ENCODE measurements at regions not wholly inside any gene's neighbourhood (a gene's known extent, or its start where the extent isn't known, plus 50 kb on each side); places are given as distances from the start of the nearest gene placed in this dataset.

GRCh38 chr21:38984568-38984967 is 178.8 kb downstream of the ETS2 start:
- no peak for DNase-seq

DNA sequence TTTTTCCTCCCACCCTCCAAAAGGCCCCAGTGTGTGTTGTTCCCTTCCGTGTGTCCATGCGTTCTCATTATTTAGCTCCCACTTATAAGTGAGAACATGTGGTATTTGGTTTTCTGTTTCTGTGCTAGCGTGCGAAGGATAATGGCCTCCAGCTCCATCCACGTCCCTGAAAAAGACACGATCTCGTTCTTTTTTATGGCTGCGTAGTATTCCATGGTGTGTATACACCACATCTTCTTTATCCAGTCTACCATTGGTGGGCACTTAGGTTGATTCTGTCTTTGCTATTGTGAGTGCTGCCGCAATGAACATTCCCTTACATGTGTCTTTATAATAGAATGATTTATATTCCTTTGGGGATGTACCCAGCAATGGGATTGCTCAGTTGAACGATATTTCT is 177.8 kb downstream of the ETS2 start:
- no peak for DNase-seq

- DNase-seq, result no peak
These were observed 177.1 kb downstream of the ETS2 start for GRCh38 chr21:38982804-38983203.

- no peak for DNase-seq
These were observed 176.4 kb downstream of the ETS2 start for GRCh38 chr21:38982096-38982495.

DNA sequence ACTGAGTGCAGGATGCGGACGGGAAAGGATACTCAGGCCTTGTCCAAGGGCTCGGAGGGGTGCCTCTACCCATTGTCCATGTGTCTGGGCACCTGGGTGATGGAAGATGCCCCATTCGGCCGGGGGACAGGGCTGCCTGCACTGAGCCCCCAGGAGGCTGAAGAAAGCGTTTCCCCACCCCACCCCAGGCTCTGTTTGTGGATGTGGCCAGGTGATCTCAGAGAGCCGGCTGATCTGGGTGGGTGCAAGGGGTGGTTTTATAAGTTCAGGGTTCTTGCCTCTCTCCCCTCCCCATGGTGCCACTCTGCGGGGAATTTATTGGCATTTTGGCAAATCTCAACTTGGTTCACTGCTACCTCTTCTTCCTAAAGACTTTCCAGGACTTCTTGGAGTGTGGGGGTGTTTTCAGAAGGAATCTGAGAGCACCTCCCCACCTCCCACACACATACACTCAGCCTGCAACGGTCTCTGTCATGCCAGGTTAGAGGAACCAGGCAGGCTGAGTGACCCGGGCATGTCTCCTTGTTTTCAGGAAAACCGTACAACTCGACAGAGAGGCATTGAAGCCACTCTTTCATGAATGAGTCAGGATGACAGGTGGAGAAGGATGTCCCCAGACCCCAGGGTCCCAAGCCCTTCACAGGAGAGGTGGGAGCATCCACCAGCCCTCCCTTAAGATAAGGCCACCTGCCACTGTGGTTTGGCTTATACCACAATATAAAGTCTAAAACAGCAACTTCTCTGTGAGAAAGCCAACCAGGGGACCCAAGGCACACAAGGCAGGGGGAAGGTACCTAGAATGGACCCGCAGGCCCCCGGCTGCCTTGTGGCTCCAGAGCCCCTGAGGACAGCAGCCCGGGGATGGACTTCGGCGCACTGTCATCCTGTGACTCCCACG is 174.9 kb downstream of the ETS2 start:
- DNase-seq, result peak in 1 of 4 experiments; percentile 32

DNA sequence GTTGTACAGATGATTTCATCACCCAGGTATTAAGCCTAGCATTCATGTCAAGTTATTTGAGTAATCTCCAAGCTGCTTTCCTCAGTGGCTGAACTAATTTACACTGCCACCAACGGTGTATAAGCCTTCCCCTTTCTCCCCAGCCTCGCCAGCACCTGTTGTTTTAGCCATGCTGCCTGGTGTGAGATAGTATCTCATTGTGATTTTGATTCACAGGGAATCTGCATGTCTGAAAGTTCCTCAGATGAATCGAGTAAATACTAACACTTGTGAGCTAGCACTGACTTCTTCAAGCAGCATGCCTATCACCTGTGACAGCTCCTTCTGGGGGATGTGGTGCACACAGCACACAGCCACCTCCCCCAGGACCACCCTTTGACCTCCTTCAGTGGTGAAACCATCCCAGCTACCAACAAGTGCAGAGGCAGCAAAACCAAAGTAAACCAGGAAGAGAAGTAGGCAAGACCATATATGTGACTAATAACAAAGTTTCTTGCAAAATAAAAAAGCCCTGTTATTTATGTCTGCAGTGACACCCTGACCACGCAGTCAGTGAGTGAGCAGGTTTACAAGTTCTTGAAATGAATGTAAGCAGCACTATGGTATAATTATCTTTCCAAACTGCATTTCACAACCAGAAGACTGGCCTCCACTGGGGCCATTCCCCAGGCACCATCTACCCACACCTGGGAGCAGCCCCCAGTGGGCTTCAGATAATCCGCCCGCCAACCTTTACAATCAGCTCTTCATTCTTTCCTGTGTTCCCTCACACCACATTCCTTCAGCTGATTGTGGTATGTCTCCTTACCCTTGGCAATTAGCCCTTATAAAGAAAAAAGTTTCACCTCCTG is 173.8 kb downstream of the ETS2 start:
- DNase-seq, result peak; percentile 64 to 88 (median 76)

DNA sequence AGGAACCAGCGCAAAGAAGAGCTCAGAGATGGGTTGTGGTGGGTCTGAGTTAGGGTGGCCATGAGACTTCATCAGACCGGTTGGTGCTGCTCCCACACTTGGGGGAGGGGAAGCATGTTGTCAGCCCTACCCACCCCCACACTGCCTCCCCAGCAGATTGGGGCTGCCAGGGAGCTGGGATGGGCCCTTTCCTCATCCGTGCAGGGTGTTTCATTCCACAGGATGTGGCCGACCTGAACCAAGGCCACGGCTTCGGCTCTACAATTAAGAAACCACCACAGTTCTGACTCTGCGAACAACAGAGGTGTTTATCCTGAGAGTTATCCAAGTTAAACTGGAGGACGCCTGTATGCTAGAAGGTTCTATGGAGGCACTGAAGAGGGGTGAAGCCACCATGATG is 171.2 kb downstream of the ETS2 start:
- no peak for DNase-seq

DNA sequence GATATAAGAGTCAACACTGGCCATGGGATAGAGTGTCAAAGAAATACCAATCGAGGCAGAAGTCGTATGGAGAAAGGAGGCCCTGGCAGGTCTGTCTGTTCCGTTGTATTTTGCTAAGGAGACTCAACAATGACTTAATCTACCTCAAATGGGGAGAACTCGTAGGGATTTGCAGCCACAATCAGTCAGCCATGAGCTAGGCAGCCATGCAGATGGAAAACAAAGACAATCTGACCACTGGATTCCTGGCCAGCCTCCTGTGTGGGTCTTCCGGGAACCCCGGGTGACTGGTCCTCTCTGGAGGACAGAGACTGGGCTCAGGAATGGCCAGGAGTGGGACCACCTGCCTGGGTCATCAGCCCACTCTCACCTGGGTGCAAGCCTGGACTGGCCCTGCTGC is 167.8 kb downstream of the ETS2 start:
- DNase-seq, result no peak

DNA sequence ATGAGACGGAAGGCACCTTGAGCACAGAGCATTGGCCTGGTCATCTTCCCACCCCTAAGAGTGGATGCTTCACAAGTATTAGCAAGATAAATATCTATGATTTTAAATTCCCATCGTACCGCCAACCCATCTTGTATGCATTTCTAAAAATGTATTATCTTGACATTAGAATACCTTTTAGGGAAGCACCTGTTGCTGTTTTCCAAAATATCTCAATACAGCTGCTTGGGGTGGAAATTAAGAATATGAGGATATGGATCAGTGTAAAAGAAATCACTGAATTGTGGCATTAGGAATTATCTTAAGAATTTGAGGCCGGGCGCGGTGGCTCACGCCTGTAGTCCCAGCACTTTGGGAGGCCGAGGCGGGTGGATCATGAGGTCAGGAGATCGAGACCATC is 166.3 kb downstream of the ETS2 start:
- DNase-seq, result no peak

DNA sequence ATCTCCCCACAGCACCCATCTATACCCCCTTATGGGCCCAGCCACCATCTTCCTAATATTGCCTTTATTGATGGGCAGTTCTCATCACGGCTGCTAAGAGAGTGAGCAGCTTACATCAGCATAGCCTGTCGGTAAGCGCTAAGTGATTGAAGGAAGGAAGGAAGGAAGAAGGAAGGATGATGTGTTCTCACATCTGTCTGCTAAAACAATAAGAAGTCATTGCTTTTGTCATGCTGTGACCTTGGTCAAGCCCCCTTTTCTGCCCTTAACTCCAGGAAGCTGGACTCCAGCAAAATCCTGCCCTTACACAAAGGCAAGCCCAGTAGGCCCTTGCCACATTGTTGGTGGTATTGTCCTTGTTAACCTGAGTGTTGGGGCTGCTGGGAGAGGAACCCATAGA is 165.0 kb downstream of the ETS2 start:
- no peak for DNase-seq

GRCh38 chr21:38968887-38969543 is 163.3 kb downstream of the ETS2 start:
- no peak for DNase-seq

DNA sequence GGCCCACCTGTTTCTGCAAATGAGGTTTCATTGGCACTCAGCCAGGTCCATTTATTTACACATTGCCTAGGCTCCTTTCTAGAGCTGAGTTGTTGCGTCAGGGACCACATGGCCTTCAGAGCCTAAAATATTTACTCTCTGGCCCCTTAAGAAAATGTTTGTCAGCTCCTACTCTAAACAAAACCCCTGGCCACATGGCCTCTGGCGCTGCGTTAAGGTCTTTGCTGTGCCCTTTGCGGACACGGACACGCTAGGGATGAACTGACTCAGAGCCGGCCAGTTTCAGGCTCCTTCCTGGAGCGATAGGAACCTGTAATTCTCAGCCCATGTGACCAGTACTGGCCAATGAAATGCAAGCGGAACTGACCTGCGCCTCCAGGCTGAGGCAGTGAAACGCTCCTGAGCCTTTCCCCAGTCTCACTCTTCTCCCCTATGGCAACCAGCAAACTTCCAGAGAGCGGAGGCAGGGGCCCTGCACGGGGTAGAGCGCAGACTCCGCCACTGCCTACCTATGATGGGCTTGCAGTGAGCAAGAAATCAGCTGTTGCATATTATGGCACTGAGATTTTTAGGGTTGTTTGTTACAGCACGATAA is 160.3 kb downstream of the ETS2 start:
- peak in 1 of 4 experiments; percentile 10 for DNase-seq

DNA sequence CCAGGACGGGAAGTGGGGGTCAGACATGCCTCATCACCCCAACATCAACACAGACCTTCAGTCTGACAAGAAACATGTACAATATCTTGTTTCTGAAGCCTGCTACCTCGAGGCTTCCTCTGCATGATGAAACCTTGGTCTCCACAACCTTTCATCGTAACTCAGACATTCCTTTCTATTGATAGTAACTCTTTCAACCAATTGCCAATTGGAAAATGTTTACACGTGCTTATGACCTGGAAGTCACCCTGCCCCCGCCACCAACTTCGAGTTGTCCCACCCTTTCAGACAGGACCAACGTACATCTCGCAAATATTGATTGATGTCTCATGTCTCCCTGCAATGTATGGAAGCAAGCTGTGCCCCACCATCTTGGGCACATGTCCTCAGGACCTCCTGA is 159.5 kb downstream of the ETS2 start:
- no peak for DNase-seq

- no peak for DNase-seq
These were observed 157.3 kb downstream of the ETS2 start for GRCh38 chr21:38963006-38963405.

DNA sequence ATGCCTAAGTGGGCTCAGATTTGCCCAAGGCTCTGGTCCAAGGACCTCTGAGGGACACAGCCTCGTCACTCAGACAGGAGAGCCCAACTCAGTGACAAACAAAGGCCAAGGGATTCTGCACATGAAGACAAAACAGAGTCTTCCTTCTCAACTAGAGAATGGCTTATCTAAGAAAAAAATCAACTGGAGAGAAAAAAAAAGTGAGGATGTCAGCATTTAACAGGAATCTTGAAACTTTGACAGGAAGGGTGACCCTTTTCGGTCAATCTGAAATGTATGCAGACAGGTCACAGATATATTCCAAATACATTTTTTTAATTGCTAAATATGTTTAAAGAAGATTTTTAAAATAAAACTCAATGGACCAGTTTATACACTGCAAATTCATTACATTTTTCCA is 154.5 kb downstream of the ETS2 start:
- no peak for DNase-seq

- peak in 3 of 4 experiments; percentile 22 to 43 (median 24) for DNase-seq
These were observed 153.9 kb downstream of the ETS2 start for GRCh38 chr21:38959692-38960061.

DNA sequence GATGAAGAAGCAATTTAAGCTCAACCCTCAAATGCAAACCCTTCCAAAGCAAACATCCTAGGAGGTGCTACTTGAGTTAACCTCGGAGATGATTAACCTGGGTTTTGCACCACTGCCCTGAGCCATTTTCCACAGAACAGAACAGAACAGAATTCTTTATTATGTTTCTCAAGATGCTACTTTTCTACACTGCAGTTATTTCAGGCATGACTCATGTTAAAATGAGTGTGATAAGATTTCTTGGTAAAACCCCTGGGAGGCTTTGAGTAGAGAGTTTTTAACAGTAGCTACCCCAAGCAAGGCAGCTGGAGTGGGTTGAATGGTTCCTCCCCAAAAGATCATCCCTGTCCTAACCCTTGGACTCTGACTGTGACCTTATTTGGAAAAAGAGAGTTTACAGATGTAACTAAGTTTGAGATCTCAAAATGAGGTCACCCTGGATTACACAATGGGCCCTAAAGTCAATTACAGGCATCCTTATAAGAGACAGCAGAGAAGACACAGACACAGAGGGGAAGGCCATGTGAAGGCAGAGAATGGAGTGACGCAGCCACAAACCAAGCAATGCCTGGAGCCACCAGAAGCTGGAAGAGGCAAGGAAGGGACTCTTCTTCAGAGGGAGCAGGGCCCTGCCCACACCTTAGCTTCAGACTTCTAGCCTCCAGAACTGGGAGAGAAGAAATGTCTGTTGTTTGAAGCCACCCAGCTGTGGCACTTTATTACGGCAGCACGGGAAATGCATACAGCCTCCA is 153.4 kb downstream of the ETS2 start:
- peak; percentile 72 to 92 (median 82) for DNase-seq

- no peak for DNase-seq
These were observed 152.6 kb downstream of the ETS2 start for GRCh38 chr21:38958323-38958705.

GRCh38 chr21:38957575-38958322 is 152.0 kb downstream of the ETS2 start:
- no peak for DNase-seq

DNA sequence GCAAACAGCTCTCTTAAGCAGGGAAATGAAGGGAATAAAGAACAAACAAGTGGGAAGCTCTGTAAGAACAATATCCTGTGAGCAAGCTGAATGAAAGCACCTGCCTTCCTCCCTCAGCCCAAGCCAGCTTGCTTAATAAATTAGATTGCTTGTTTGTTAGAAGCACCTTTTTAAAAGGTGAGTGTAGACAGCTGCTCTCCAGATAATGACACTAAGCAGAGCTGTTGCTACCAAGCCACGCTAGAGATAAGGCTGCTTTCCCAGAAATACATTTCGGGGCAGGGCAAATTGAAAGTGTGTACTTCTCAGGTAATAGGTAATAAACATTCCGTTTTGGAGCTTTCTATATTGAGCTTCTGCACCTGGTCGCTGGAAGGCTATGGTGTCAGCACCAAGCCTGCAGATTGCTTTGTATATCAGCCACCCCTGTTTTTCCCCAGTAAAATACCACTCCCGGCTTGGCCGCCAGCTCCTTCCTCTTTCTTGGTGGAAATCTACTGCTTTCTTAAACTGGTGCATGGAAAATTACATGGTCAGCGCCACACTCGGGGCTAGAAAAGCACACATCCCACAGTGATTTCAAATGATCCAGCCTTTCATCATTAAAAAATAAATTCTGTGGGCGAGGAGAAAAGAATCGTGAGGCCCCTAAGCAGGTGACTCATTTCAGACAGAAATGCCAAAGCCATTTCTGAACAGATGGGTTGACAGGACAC is 151.3 kb downstream of the ETS2 start:
- DNase-seq, result peak; percentile 54 to 85 (median 79)

DNA sequence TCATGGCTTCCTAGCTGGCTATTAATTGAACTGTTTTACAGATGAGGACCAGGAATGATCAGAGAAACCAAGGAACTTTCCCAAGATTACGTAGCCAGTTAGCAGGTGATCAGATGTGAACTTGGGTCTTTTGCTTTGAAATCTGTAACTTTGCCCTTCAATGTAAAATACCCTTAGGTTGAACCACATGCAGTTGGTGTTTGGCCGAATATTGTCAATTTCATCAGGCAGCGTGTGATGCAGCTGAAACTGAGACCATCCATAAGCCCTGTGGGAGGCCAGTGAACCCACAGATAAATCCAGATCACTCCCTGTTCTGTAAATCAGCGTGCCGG is 150.8 kb downstream of the ETS2 start:
- no peak for DNase-seq

Data from suppressor macrophage (primary cell).